SK-N-MC (cell line): ENCODE measurements at regions not wholly inside any gene's neighbourhood (a gene's known extent, or its start where the extent isn't known, plus 50 kb on each side); places are given as distances from the start of the nearest gene placed in this dataset.

Source experiments
- EZH2 ChIP-seq: fragments of 200-600 bp; sonication (generic); IDR thresholded peaks from one replicate; pipeline ENCODE4 v1.6.1; 2017; ENCODE audit warnings: antibody characterized with exemption
- FOXP2 ChIP-seq: optimal IDR thresholded peaks from 2 replicates; pipeline ENCODE3; 2011; ENCODE audit warnings: mild to moderate bottlenecking, moderate library complexity; ENCODE audit not compliant: insufficient read depth; ENCODE audit errors: extremely low read length, control extremely low read depth
- POLR2AphosphoS5 ChIP-seq: IDR thresholded peaks from 2 replicates; pipeline ENCODE4 v1.6.1; 2012; ENCODE audit warnings: mild to moderate bottlenecking, low read depth, low read length, borderline replicate concordance

DNA sequence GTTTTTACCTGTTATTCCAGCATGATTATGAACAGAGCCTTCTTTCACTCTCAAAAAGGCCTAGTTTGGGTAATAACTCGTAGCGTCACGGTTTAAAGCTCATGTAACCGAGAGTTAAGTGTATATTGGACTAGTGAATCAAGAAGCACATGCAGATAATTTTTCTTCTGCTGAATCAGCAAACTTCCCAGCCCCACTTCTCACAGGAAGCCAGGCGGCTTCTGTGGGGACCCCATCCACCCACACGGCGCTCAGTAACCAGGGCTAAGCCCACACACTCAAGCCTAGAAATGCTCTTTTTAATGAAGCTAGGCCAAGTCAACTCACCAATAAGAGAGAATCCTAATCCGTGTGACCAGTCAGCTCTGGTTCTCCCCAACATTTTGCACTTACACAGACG is 191.2 kb upstream of the MGMT start:
- TF ChIP-seq POLR2AphosphoS5 = peak; percentile 35; the same call in 1 of the 2 replicates
- TF ChIP-seq EZH2 = no peak
- no peak for TF ChIP-seq FOXP2
